Iris pigment epithelial cell (primary cell): ENCODE measurements at regions not wholly inside any gene's neighbourhood (a gene's known extent, or its start where the extent isn't known, plus 50 kb on each side); places are given as distances from the start of the nearest gene placed in this dataset.
A peak's percentile ranks its signal among the peaks of the same experiment; 100 is the strongest.
"Not testable (repeated sequence)": the region's sequence is repeated elsewhere in the genome, so short reads cannot be mapped to it uniquely, and the experiment has no call there.

ENCODE experiments used
- DNase-seq: peaks from one replicate; pipeline ENCODE4 v3.0.0-alpha.2; 2011; ENCODE audit warnings: low read depth

- no peak for DNase-seq
Measured at GRCh38 chr20:58040447-58041290, 187.8 kb downstream of the ANKRD60 start.

- DNase-seq: no peak
Measured at GRCh38 chr20:58039274-58040092, 189.0 kb downstream of the ANKRD60 start.

GRCh38 chr20:58038123-58038654 lies 190.3 kb downstream of the ANKRD60 start:
- no peak for DNase-seq

- no peak for DNase-seq
Measured at GRCh38 chr20:58037631-58038030, 190.8 kb downstream of the ANKRD60 start.

GRCh38 chr20:58033026-58033536 lies 195.4 kb downstream of the ANKRD60 start:
- DNase-seq: no peak

GRCh38 chr20:58032599-58032998 lies 195.9 kb downstream of the ANKRD60 start:
- no peak for DNase-seq

GRCh38 chr20:58031350-58031749 lies 197.1 kb downstream of the ANKRD60 start:
- not testable (repeated sequence) for DNase-seq

- DNase-seq: no peak
Measured at GRCh38 chr20:58028123-58028522, 200.3 kb downstream of the ANKRD60 start.

- no peak for DNase-seq
Measured at GRCh38 chr20:58026361-58026760, 202.1 kb downstream of the ANKRD60 start.

- no peak for DNase-seq
Measured at GRCh38 chr20:58025233-58025632, 203.2 kb downstream of the ANKRD60 start.

GRCh38 chr20:58024241-58024721 lies 204.2 kb downstream of the ANKRD60 start:
- no peak for DNase-seq

GRCh38 chr20:58023781-58024180 lies 204.7 kb downstream of the ANKRD60 start:
- no peak for DNase-seq

GRCh38 chr20:58023346-58023745 lies 205.1 kb downstream of the ANKRD60 start:
- no peak for DNase-seq

- DNase-seq: no peak
Measured at GRCh38 chr20:58022711-58023110, 205.7 kb downstream of the ANKRD60 start.

GRCh38 chr20:58021481-58021880 lies 207.0 kb downstream of the ANKRD60 start:
- DNase-seq: no peak

GRCh38 chr20:58020656-58021454 lies 207.6 kb downstream of the ANKRD60 start:
- DNase-seq: no peak

- no peak for DNase-seq
Measured at GRCh38 chr20:58019850-58020625, 208.4 kb downstream of the ANKRD60 start.

GRCh38 chr20:58019027-58019849 lies 209.2 kb downstream of the ANKRD60 start:
- peak; percentile 34 for DNase-seq

GRCh38 chr20:58018590-58018989 lies 209.9 kb downstream of the ANKRD60 start:
- no peak for DNase-seq

- DNase-seq: no peak
Measured at GRCh38 chr20:58017970-58018530, 210.4 kb downstream of the ANKRD60 start.
